ENCODE measurements at regions not wholly inside any gene's neighbourhood (a gene's known extent, or its start where the extent isn't known, plus 50 kb on each side); places are given as distances from the start of the nearest gene placed in this dataset.

DNA sequence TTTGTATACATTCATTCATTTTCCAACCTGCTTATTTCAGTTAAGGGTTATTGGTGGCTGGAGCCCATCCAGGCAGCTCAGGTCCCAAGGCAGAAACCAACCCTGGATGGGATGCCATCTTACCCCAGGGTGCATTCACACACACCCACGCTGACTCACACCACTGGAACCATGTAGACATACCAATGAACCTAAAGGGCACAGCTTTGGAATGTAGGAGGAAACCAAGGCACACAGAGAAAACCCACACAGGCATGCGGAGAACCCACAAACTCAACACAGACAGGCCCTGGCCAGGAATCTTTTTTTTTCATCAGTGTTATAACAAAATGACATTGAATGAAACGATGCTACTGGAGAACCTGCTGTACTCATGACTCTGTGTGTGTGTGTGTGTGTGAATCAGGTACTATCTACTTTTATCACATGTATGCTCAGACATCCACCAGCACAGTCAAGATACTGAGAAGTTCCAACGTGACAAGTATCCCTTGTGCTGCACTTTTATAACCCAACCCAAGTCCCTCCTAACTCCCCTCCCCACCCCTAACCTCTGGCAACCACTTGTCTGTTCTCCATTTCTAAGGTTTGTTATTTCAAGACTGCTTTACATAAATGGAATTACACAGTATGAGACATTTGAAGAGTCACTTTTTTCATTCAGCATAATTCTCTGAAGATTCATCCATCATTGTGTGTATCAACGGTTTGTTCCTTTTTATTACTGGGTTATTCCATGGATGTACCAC is 286.8 kb upstream of the PLD5 start:
- TF ChIP-seq, protein P1, sequence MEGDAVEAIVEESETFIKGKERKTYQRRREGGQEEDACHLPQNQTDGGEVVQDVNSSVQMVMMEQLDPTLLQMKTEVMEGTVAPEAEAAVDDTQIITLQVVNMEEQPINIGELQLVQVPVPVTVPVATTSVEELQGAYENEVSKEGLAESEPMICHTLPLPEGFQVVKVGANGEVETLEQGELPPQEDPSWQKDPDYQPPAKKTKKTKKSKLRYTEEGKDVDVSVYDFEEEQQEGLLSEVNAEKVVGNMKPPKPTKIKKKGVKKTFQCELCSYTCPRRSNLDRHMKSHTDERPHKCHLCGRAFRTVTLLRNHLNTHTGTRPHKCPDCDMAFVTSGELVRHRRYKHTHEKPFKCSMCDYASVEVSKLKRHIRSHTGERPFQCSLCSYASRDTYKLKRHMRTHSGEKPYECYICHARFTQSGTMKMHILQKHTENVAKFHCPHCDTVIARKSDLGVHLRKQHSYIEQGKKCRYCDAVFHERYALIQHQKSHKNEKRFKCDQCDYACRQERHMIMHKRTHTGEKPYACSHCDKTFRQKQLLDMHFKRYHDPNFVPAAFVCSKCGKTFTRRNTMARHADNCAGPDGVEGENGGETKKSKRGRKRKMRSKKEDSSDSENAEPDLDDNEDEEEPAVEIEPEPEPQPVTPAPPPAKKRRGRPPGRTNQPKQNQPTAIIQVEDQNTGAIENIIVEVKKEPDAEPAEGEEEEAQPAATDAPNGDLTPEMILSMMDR (IDR thresholded peaks at IDR 0.05) = no peak
- TF ChIP-seq POLR2A (IDR thresholded peaks at IDR 0.05) = no peak
